HEK293 (cell line): ENCODE measurements at regions not wholly inside any gene's neighbourhood (a gene's known extent, or its start where the extent isn't known, plus 50 kb on each side); places are given as distances from the start of the nearest gene placed in this dataset.
"Not testable (repeated sequence)": the region's sequence is repeated elsewhere in the genome, so short reads cannot be mapped to it uniquely, and the experiment has no call there.

ENCODE experiments used
- CTCF ChIA-PET: fragments of 350-600 bp; formaldehyde crosslinking; extraction: SDS; loops from one replicate; lab custom pipeline; 2021; ENCODE audit warnings: antibody characterized with exemption; lab: Yijun Ruan, JAX
- POLR2A ChIA-PET: fragments of 300-600 bp; formaldehyde crosslinking; extraction: SDS; loops from one replicate; lab custom pipeline; 2020; ENCODE audit warnings: antibody characterized with exemption, inconsistent platforms; lab: Yijun Ruan, JAX
- H3K27ac ChIP-seq: fragments of 200-500 bp; sonication (Bioruptor generic); 2 replicates; pipeline ENCODE4 v1.5.1; 2014; ENCODE audit warnings: low read depth, low read length, control low read depth, inconsistent platforms; ENCODE audit errors: extremely low read depth
- H3K36me3 ChIP-seq, 2 experiments: fragments of 200-500 bp in 1 of 2; sonication (Bioruptor generic) in 1 of 2; 1 replicate in 1 of 2; 2 replicates in 1 of 2; pipeline ENCODE4 v1.5.1; 2014 to 2017; ENCODE audit warnings: inconsistent platforms in 2 of 2, low read length in 2 of 2; ENCODE audit not compliant: control insufficient read depth in 2 of 2, insufficient read depth in 1 of 2
- H3K4me1 ChIP-seq: fragments of 200-500 bp; sonication (Bioruptor generic); 2 replicates; pipeline ENCODE4 v1.5.1; 2014; ENCODE audit warnings: mild to moderate bottlenecking, low read length, inconsistent platforms; ENCODE audit not compliant: control insufficient read depth, insufficient read depth
- H3K4me3 ChIP-seq: 2 replicates; pipeline ENCODE4 v1.5.1; 2011; ENCODE audit warnings: low read depth, mild to moderate bottlenecking, control low read depth, low read length, moderate library complexity
- H3K9me3 ChIP-seq: fragments of 200-500 bp; sonication (Bioruptor generic); 2 replicates; pipeline ENCODE4 v1.5.1; 2014; ENCODE audit warnings: low read depth, low read length, inconsistent platforms; ENCODE audit not compliant: control insufficient read depth, insufficient read depth
- GLI4 ChIP-seq: fragments of 450-650 bp; formaldehyde crosslinking; IDR thresholded peaks from 2 replicates; pipeline ENCODE4 v1.5.1; 2016; ENCODE audit warnings: missing biosample characterization, missing genetic modification characterization
- KLF8 ChIP-seq: fragments of 450-650 bp; formaldehyde crosslinking; IDR thresholded peaks from 2 replicates; pipeline ENCODE4 v1.5.1; 2016; ENCODE audit warnings: missing biosample characterization, missing genetic modification characterization
- KLF9 ChIP-seq: fragments of 450-650 bp; formaldehyde crosslinking; IDR thresholded peaks from 2 replicates; pipeline ENCODE4 v1.5.1; 2016; ENCODE audit warnings: missing biosample characterization, missing genetic modification characterization, low read depth
- MYNN ChIP-seq: fragments of 450-650 bp; formaldehyde crosslinking; IDR thresholded peaks from 2 replicates; pipeline ENCODE4 v1.5.1; 2016; ENCODE audit warnings: missing biosample characterization, missing genetic modification characterization, borderline replicate concordance
- OVOL3 ChIP-seq: fragments of 450-650 bp; formaldehyde crosslinking; IDR thresholded peaks from 2 replicates; pipeline ENCODE4 v1.5.1; 2016; ENCODE audit warnings: missing biosample characterization, missing genetic modification characterization
- ZBTB8A ChIP-seq: fragments of 450-650 bp; formaldehyde crosslinking; IDR thresholded peaks from 2 replicates; pipeline ENCODE4 v1.5.1; 2016; ENCODE audit warnings: missing biosample characterization, missing genetic modification characterization
- ZNF10 ChIP-seq: fragments of 450-650 bp; formaldehyde crosslinking; IDR thresholded peaks from 2 replicates; pipeline ENCODE4 v1.5.1; 2017; ENCODE audit warnings: missing biosample characterization, missing genetic modification characterization
- ZNF19 ChIP-seq: fragments of 450-650 bp; formaldehyde crosslinking; IDR thresholded peaks from 2 replicates; pipeline ENCODE4; 2016; ENCODE audit warnings: missing biosample characterization, missing genetic modification characterization, low read depth
- ZNF433 ChIP-seq: fragments of 450-650 bp; formaldehyde crosslinking; IDR thresholded peaks from 2 replicates; pipeline ENCODE4 v1.5.1; 2016; ENCODE audit warnings: missing biosample characterization, missing genetic modification characterization, low read depth
- ZNF544 ChIP-seq: fragments of 450-650 bp; formaldehyde crosslinking; IDR thresholded peaks from 2 replicates; pipeline ENCODE4 v1.5.0; 2017; ENCODE audit warnings: missing biosample characterization, missing genetic modification characterization
- ZNF580 ChIP-seq: fragments of 450-650 bp; formaldehyde crosslinking; IDR thresholded peaks from 2 replicates; pipeline ENCODE4 v1.5.1; 2016; ENCODE audit warnings: missing biosample characterization, missing genetic modification characterization
- ZNF610 ChIP-seq: fragments of 450-650 bp; formaldehyde crosslinking; IDR thresholded peaks from 2 replicates; pipeline ENCODE4 v1.5.1; 2016; ENCODE audit warnings: missing biosample characterization, missing genetic modification characterization, borderline replicate concordance
- ZNF623 ChIP-seq: fragments of 450-650 bp; formaldehyde crosslinking; IDR thresholded peaks from 2 replicates; pipeline ENCODE4 v1.5.1; 2016; ENCODE audit warnings: missing biosample characterization, missing genetic modification characterization
- ZNF701 ChIP-seq: fragments of 450-650 bp; formaldehyde crosslinking; IDR thresholded peaks from 2 replicates; pipeline ENCODE4 v1.5.1; 2016; ENCODE audit warnings: missing biosample characterization, missing genetic modification characterization
- ZNF704 ChIP-seq: fragments of 450-650 bp; formaldehyde crosslinking; IDR thresholded peaks from 2 replicates; pipeline ENCODE4 v1.5.1; 2016; ENCODE audit warnings: missing biosample characterization, missing genetic modification characterization
- ZNF707 ChIP-seq: fragments of 450-650 bp; formaldehyde crosslinking; IDR thresholded peaks from 2 replicates; pipeline ENCODE4 v1.5.1; 2016; ENCODE audit warnings: missing biosample characterization, missing genetic modification characterization
- ZNF785 ChIP-seq: fragments of 450-650 bp; formaldehyde crosslinking; IDR thresholded peaks from 2 replicates; pipeline ENCODE4 v1.5.1; 2016; ENCODE audit warnings: missing biosample characterization, missing genetic modification characterization
- TF ChIP-seq, protein P1 (sequence below): fragments of 450-650 bp; formaldehyde crosslinking; IDR thresholded peaks from 2 replicates; pipeline ENCODE4 v1.5.1; 2016; ENCODE audit warnings: missing biosample characterization, missing genetic modification characterization, borderline replicate concordance
- TF ChIP-seq, protein P2 (sequence below): fragments of 450-650 bp; formaldehyde crosslinking; IDR thresholded peaks from 2 replicates; pipeline ENCODE4 v1.5.1; 2017; ENCODE audit warnings: missing biosample characterization, missing genetic modification characterization

GRCh38 chr5:143588933-143589662 lies 185.6 kb upstream of the NR3C1 start:
- Histone ChIP-seq H3K36me3 (no peaks in the 10 kb centered on the region), H3K9me3 (no peaks in the 10 kb centered on the region), H3K4me3 (no peak overlapping the region), H3K27ac (no peak overlapping the region), H3K4me1 (no peaks in the 10 kb centered on the region)
- TF ChIP-seq ZNF785 (tag by site-specific recombination) (no peak), ZNF580 (tag by site-specific recombination) (no peak), KLF8 (no peak), ZNF701 (tag by site-specific recombination) (no peak), KLF9 (tag by site-specific recombination) (no peak), OVOL3 (no peak), ZBTB8A (tag by site-specific recombination) (no peak), GLI4 (no peak), MYNN (tag by site-specific recombination) (no peak), ZNF707 (tag by site-specific recombination) (no peak), ZNF704 (tag by site-specific recombination) (no peak), ZNF19 (tag by site-specific recombination) (no peak), ZNF610 (tag by site-specific recombination) (no peak), ZNF10 (tag by site-specific recombination) (no peak), ZNF623 (tag by site-specific recombination) (no peak), ZNF544 (tag by site-specific recombination) (no peak), ZNF433 (no peak)
- TF ChIP-seq, protein P1, sequence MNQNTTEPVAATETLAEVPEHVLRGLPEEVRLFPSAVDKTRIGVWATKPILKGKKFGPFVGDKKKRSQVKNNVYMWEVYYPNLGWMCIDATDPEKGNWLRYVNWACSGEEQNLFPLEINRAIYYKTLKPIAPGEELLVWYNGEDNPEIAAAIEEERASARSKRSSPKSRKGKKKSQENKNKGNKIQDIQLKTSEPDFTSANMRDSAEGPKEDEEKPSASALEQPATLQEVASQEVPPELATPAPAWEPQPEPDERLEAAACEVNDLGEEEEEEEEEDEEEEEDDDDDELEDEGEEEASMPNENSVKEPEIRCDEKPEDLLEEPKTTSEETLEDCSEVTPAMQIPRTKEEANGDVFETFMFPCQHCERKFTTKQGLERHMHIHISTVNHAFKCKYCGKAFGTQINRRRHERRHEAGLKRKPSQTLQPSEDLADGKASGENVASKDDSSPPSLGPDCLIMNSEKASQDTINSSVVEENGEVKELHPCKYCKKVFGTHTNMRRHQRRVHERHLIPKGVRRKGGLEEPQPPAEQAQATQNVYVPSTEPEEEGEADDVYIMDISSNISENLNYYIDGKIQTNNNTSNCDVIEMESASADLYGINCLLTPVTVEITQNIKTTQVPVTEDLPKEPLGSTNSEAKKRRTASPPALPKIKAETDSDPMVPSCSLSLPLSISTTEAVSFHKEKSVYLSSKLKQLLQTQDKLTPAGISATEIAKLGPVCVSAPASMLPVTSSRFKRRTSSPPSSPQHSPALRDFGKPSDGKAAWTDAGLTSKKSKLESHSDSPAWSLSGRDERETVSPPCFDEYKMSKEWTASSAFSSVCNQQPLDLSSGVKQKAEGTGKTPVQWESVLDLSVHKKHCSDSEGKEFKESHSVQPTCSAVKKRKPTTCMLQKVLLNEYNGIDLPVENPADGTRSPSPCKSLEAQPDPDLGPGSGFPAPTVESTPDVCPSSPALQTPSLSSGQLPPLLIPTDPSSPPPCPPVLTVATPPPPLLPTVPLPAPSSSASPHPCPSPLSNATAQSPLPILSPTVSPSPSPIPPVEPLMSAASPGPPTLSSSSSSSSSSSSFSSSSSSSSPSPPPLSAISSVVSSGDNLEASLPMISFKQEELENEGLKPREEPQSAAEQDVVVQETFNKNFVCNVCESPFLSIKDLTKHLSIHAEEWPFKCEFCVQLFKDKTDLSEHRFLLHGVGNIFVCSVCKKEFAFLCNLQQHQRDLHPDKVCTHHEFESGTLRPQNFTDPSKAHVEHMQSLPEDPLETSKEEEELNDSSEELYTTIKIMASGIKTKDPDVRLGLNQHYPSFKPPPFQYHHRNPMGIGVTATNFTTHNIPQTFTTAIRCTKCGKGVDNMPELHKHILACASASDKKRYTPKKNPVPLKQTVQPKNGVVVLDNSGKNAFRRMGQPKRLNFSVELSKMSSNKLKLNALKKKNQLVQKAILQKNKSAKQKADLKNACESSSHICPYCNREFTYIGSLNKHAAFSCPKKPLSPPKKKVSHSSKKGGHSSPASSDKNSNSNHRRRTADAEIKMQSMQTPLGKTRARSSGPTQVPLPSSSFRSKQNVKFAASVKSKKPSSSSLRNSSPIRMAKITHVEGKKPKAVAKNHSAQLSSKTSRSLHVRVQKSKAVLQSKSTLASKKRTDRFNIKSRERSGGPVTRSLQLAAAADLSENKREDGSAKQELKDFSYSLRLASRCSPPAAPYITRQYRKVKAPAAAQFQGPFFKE (tag by site-specific recombination), result no peak
- TF ChIP-seq, protein P2, sequence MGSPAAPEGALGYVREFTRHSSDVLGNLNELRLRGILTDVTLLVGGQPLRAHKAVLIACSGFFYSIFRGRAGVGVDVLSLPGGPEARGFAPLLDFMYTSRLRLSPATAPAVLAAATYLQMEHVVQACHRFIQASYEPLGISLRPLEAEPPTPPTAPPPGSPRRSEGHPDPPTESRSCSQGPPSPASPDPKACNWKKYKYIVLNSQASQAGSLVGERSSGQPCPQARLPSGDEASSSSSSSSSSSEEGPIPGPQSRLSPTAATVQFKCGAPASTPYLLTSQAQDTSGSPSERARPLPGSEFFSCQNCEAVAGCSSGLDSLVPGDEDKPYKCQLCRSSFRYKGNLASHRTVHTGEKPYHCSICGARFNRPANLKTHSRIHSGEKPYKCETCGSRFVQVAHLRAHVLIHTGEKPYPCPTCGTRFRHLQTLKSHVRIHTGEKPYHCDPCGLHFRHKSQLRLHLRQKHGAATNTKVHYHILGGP (tag by site-specific recombination), result no peak
- TF ChIP-seq, all 188 proteins: peak for 0
- POLR2A ChIA-PET, result no interaction called here
- CTCF ChIA-PET, result interaction anchor here (0.6 to 0.7 kb wide), 3 partner anchors 36 to 184 kb away, joined by 3 read pairs; no protein-coding TSS in a partner anchor

- H3K27ac ChIP-seq, H3K9me3 ChIP-seq, H3K4me1 ChIP-seq, H3K4me3 ChIP-seq, POLR2A ChIA-PET, H3K36me3 ChIP-seq: not testable (repeated sequence)
- CTCF ChIA-PET, result interaction anchor here (0.7 kb wide), 1 partner anchor 88 kb away, joined by 3 read pairs; no protein-coding TSS in a partner anchor
Observed at GRCh38 chr5:143588121-143588520, 184.6 kb upstream of the NR3C1 start.
